ENCODE measurements at regions not wholly inside any gene's neighbourhood (a gene's known extent, or its start where the extent isn't known, plus 50 kb on each side); places are given as distances from the start of the nearest gene placed in this dataset.

GRCh38 chr9:103803245-103803644, 290.9 kb upstream of the SMC2 start:
- no peak for ATAC-seq
- Mint-ChIP-seq H3K27ac (no peak overlapping the region), H3K4me1 (no peaks in the 10 kb centered on the region), H3K9me3 (no peaks in the 10 kb centered on the region), H3K27me3 (no peaks in the 10 kb centered on the region), H3K36me3 (no peaks in the 10 kb centered on the region), H3K4me3 (no peak overlapping the region)

GRCh38 chr9:103804077-103804735, 289.9 kb upstream of the SMC2 start:
- Mint-ChIP-seq H3K9me3 (no peaks in the 10 kb centered on the region), H3K36me3 (no peaks in the 10 kb centered on the region)
- no peak for ATAC-seq

DNA sequence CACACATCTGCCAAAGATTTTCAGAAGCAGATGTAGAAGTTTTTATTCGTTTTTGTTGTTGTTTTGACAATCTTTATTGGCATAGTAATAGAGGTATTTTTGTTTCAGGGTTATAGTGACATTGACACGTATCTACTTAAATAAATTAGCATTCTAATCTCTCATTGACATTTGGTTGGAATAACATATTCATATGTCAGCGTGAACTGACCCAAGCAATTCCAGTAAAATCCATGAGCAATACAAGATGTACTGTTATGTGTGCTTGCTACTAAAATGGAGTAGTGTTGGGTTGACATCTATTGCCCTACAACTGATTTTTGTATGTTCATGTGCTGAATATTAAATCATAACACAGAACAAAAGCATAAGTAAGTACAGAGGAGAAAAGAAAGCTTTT, 284.4 kb upstream of the SMC2 start:
- no peaks in the 10 kb centered on the region for H3K9me3 Mint-ChIP-seq
- no peak for ATAC-seq
- no peak overlapping the region for H3K27ac Mint-ChIP-seq
- H3K27me3 Mint-ChIP-seq, result no peaks in the 10 kb centered on the region
- H3K4me1 Mint-ChIP-seq, result no peaks in the 10 kb centered on the region
- H3K4me3 Mint-ChIP-seq, result no peak overlapping the region
- no peaks in the 10 kb centered on the region for H3K36me3 Mint-ChIP-seq

More at GRCh38 chr9:103804077-103804735, 289.9 kb upstream of the SMC2 start:
- Mint-ChIP-seq H3K4me1 (no peaks in the 10 kb centered on the region), H3K4me3 (no peak overlapping the region), H3K27ac (no peak overlapping the region), H3K27me3 (no peaks in the 10 kb centered on the region)

DNA sequence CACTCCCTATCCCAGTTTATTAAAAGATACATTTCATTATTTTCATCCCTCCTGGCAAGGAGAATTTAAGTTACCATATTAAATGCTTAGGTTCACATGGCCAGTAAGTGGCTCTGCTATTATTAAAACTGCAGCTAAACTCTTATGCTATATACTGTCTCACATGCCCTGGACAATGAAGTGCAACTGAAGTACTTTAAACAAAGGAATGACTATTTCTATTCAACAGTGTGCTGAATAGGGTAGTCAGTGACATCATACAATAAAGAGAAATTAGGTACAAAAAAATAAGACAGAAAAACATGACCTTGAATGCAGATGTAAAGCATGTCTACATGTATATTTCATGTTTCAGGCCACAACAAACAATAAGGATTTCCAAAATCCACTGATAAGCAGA, 282.6 kb upstream of the SMC2 start:
- H3K4me3 Mint-ChIP-seq, result no peak overlapping the region
- no peaks in the 10 kb centered on the region for H3K9me3 Mint-ChIP-seq
- no peaks in the 10 kb centered on the region for H3K27me3 Mint-ChIP-seq
- no peaks in the 10 kb centered on the region for H3K36me3 Mint-ChIP-seq
- H3K27ac Mint-ChIP-seq, result no peak overlapping the region
- ATAC-seq, result no peak
- no peaks in the 10 kb centered on the region for H3K4me1 Mint-ChIP-seq

DNA sequence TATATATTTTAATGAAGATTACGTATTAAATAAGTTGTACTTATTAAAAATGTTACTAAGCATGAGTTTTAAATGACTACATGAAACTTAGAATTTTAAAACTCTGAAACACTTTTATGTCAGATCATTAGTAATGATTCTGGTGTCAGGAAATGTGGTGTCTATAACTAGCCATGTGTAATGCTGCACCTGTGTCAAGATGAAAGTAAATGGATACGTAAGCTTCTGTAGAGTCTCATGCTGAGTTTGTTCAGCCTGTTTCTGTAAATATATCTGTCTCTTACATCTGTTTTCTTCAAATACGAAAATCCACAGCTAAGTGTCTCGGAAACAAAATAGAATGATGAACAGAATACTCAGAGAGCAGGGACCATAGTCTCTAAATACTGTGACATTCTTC, 278.0 kb upstream of the SMC2 start:
- no peak overlapping the region for H3K4me3 Mint-ChIP-seq
- no peak overlapping the region for H3K27ac Mint-ChIP-seq
- H3K4me1 Mint-ChIP-seq, result no peaks in the 10 kb centered on the region
- H3K9me3 Mint-ChIP-seq, result no peaks in the 10 kb centered on the region
- no peak for ATAC-seq
- H3K27me3 Mint-ChIP-seq, result no peaks in the 10 kb centered on the region
- no peaks in the 10 kb centered on the region for H3K36me3 Mint-ChIP-seq

DNA sequence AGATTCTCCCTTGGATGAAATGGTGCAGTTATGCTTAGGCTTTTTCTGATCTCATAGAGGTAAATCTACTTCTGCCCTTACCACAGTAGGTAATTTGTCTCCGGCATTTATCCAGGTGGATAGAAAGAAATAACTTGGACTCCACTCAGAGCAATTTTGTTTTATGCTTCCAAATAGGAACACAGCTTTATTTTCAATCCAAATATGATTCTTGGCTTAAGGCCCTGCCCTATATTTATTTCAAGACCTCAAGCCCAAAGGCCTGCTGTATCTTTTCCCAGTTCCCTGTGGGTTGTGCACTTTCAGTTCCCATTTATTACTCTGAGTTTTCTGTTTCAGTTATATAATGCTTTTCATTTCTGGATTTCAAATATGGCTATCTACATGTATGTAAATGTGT, 274.2 kb upstream of the SMC2 start:
- Mint-ChIP-seq H3K27me3 (no peaks in the 10 kb centered on the region), H3K9me3 (no peaks in the 10 kb centered on the region), H3K27ac (no peak overlapping the region), H3K36me3 (no peaks in the 10 kb centered on the region), H3K4me3 (no peak overlapping the region), H3K4me1 (no peaks in the 10 kb centered on the region)
- no peak for ATAC-seq

DNA sequence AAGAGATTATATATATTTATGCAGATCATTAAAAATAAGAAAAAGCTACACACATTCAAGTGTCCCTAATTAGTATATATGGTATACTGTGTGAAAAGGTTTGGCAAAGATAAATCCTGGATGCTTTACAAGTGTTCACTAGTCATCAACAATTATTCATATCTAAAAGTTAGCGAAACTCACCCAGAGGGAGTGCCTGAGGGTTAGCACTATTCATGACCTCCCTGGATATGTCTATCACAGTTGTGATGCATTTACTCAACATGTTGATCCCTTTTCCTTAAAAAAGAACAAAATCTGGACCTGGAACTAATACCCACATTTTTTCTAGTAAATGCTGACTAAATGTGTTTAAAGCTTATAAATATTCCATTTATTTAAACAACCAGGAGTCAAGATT, 273.0 kb upstream of the SMC2 start:
- H3K27ac Mint-ChIP-seq, result no peak overlapping the region
- H3K9me3 Mint-ChIP-seq, result no peaks in the 10 kb centered on the region
- no peaks in the 10 kb centered on the region for H3K4me1 Mint-ChIP-seq
- no peak overlapping the region for H3K4me3 Mint-ChIP-seq
- H3K27me3 Mint-ChIP-seq, result no peaks in the 10 kb centered on the region
- H3K36me3 Mint-ChIP-seq, result no peaks in the 10 kb centered on the region
- ATAC-seq, result no peak

DNA sequence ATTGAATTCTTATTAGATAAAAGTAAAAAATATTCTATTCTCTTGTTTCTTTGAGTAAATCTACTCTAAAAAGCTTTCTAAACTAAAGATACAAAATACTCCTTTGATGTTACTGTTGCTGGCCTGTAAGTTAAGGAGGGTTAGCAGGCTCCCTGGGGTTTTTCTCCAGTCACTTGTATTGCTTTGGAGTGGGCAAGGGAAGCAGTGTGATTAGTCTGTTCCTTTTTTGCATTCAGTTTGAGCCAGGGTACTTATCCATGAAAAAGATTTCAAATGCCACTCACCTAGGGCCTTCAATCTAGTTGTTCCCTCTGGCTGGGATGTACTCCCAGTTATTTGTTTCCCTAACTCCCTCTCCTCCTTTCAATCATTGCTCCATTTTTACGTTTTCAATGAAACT, 256.2 kb upstream of the SMC2 start:
- no peaks in the 10 kb centered on the region for H3K27me3 Mint-ChIP-seq
- H3K36me3 Mint-ChIP-seq, result no peaks in the 10 kb centered on the region
- H3K27ac Mint-ChIP-seq, result no peak overlapping the region
- no peaks in the 10 kb centered on the region for H3K4me1 Mint-ChIP-seq
- H3K4me3 Mint-ChIP-seq, result no peak overlapping the region
- ATAC-seq, result no peak
- no peaks in the 10 kb centered on the region for H3K9me3 Mint-ChIP-seq

GRCh38 chr9:103839197-103839596, 254.9 kb upstream of the SMC2 start:
- Mint-ChIP-seq H3K27ac (no peak overlapping the region), H3K36me3 (no peaks in the 10 kb centered on the region), H3K27me3 (no peaks in the 10 kb centered on the region), H3K4me3 (no peak overlapping the region), H3K9me3 (no peaks in the 10 kb centered on the region), H3K4me1 (no peaks in the 10 kb centered on the region)
- no peak for ATAC-seq

DNA sequence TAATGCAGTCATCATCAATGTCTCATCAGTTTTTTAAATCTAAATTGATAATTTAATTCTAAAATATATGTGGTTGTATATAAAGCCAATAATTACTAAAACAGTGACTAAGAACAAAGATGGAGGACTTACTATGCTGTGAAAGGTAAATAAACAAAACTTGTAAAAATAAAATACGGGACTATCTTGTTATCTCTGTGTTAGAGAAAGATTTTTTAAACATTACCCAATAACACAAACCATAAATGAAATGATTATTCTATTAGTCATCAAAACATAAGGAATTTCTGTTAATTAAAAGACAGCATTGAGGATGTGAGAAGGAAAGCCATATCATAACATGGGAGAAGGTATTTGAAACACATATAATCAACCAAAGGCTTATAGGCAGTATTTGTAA, 226.2 kb upstream of the SMC2 start:
- no peak for ATAC-seq
- no peaks in the 10 kb centered on the region for H3K36me3 Mint-ChIP-seq

GRCh38 chr9:103872811-103873210, 221.3 kb upstream of the SMC2 start:
- Mint-ChIP-seq H3K4me1 (no peaks in the 10 kb centered on the region), H3K27me3 (no peaks in the 10 kb centered on the region), H3K9me3 (no peaks in the 10 kb centered on the region), H3K4me3 (no peak overlapping the region), H3K27ac (no peak overlapping the region), H3K36me3 (no peaks in the 10 kb centered on the region)
- no peak for ATAC-seq

More for the DNA sequence above, 226.2 kb upstream of the SMC2 start:
- H3K9me3 Mint-ChIP-seq, result no peaks in the 10 kb centered on the region
- H3K27ac Mint-ChIP-seq, result no peak overlapping the region
- H3K27me3 Mint-ChIP-seq, result no peaks in the 10 kb centered on the region
- H3K4me1 Mint-ChIP-seq, result no peaks in the 10 kb centered on the region
- no peak overlapping the region for H3K4me3 Mint-ChIP-seq

DNA sequence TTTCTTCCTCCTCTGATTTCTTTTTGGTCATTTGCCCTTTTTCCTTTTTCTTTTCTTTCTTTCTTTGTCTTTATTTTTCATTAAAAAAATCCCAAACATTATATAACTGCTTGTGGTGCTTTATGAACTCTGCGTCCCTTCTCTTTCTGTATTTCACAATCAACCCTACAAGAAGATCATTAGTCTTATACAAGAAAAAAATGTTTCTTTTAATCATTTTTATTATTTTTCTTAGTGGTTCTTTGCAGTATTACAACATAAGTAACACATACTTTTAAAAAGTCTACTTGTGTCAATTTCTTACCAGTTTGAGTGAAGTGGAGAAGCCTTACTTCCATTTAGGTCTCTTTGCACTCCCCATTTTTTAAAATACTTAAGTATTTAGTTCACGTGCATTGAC, 212.7 kb upstream of the SMC2 start:
- Mint-ChIP-seq H3K4me1 (no peaks in the 10 kb centered on the region), H3K27me3 (no peaks in the 10 kb centered on the region), H3K27ac (no peak overlapping the region), H3K4me3 (no peak overlapping the region), H3K36me3 (no peaks in the 10 kb centered on the region), H3K9me3 (no peaks in the 10 kb centered on the region)
- ATAC-seq, result no peak

DNA sequence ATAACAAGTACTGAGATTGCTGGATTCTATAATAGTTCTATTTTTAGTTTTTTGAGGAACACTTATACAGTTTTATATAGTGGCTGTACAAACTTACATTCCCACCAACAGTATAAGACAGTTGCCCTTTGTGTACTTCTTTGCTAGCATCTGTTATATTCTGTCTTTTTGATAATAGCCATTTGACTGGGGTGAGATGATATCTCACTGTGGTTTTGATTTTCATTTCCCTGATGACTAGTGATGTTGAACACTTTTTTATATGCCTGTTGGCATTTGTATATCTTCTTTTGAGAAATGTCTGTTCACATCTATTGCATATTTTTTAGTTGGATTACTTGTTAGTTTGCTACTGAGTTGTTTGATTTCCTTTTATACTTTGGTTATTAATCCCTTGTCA, 204.1 kb upstream of the SMC2 start:
- no peaks in the 10 kb centered on the region for H3K4me1 Mint-ChIP-seq
- no peaks in the 10 kb centered on the region for H3K9me3 Mint-ChIP-seq
- H3K27ac Mint-ChIP-seq, result no peak overlapping the region
- no peak for ATAC-seq
- H3K27me3 Mint-ChIP-seq, result no peaks in the 10 kb centered on the region
- H3K4me3 Mint-ChIP-seq, result no peak overlapping the region
- no peaks in the 10 kb centered on the region for H3K36me3 Mint-ChIP-seq

GRCh38 chr9:103894184-103894583, 199.9 kb upstream of the SMC2 start:
- Mint-ChIP-seq H3K4me3 (no peak overlapping the region), H3K27ac (no peak overlapping the region), H3K4me1 (no peaks in the 10 kb centered on the region), H3K9me3 (no peaks in the 10 kb centered on the region), H3K36me3 (no peaks in the 10 kb centered on the region), H3K27me3 (no peaks in the 10 kb centered on the region)
- no peak for ATAC-seq

DNA sequence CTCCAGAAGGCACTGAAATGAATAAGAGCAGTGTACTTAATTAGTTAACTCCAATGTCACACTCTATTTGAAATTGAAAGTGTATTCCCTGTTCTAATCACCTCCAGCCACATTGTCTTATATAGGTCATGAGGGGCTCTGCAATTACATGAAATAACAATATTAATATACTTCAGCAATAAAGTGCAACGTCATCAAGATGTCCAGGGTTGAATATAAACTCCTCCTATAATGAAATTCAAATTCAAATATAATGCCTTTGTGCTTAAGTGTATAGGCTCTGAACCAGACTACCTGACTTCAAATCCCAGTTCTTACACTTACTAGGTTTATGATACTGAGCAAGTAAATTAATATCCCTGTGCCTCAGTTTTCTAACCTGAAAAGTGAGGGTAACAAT, 195.6 kb upstream of the SMC2 start:
- Mint-ChIP-seq H3K9me3 (no peaks in the 10 kb centered on the region), H3K4me1 (no peaks in the 10 kb centered on the region), H3K36me3 (no peaks in the 10 kb centered on the region), H3K27me3 (no peaks in the 10 kb centered on the region), H3K27ac (no peak overlapping the region), H3K4me3 (no peak overlapping the region)
- no peak for ATAC-seq

- Mint-ChIP-seq H3K4me1 (no peaks in the 10 kb centered on the region), H3K4me3 (no peak overlapping the region), H3K27me3 (no peaks in the 10 kb centered on the region)
These were observed 194.2 kb upstream of the SMC2 start for GRCh38 chr9:103899866-103900265.

GRCh38 chr9:103900466-103900865, 193.6 kb upstream of the SMC2 start:
- ATAC-seq, result no peak
- Mint-ChIP-seq H3K4me3 (no peak overlapping the region), H3K27ac (no peak overlapping the region), H3K4me1 (no peaks in the 10 kb centered on the region), H3K9me3 (no peaks in the 10 kb centered on the region), H3K27me3 (no peaks in the 10 kb centered on the region), H3K36me3 (no peaks in the 10 kb centered on the region)

More at GRCh38 chr9:103899866-103900265, 194.2 kb upstream of the SMC2 start:
- ATAC-seq, result no peak
- no peaks in the 10 kb centered on the region for H3K36me3 Mint-ChIP-seq
- no peaks in the 10 kb centered on the region for H3K9me3 Mint-ChIP-seq
- H3K27ac Mint-ChIP-seq, result no peak overlapping the region

Measured in stimulated activated memory B cell treated with anti-CD40 and anti-IgM and Interleukin-4, amounts not matched to agents 10 μg/mL and 1 μg/mL and 100 μg/mL, for 72 hours (primary cell).